ENCODE measurements at regions not wholly inside any gene's neighbourhood (a gene's known extent, or its start where the extent isn't known, plus 50 kb on each side); places are given as distances from the start of the nearest gene placed in this dataset.

- no peak for DNase-seq (ENCODE audit: extremely low read depth, insufficient read length)
- H3K27me3 ChIP-seq (replicated peaks; ENCODE audit: control insufficient read depth, insufficient read depth, low read length): no peaks in the 10 kb centered on the region; the same call in 1 of the 2 replicates
- no peak for TF ChIP-seq CTCF (IDR thresholded peaks at IDR 0.05; ENCODE audit: insufficient read depth, low read length, poor library complexity, severe bottlenecking)
- no peak overlapping the region for H3K4me3 ChIP-seq (replicated peaks; ENCODE audit: low read depth, low read length)
- H3K36me3 ChIP-seq (ENCODE audit: control insufficient read depth, insufficient read depth, low read length): no peaks in the 10 kb centered on the region
Observed at GRCh38 chr6:760982-761955, 68.3 kb upstream of the EXOC2 start.

GRCh38 chr6:759729-760128 lies 66.8 kb upstream of the EXOC2 start:
- no peak for DNase-seq (ENCODE audit: extremely low read depth, insufficient read length)
- Histone ChIP-seq H3K4me3 (replicated peaks; ENCODE audit: low read depth, low read length) (no peak overlapping the region), H3K27me3 (replicated peaks; ENCODE audit: control insufficient read depth, insufficient read depth, low read length) (no peaks in the 10 kb centered on the region; the same call in 1 of the 2 replicates), H3K36me3 (ENCODE audit: control insufficient read depth, insufficient read depth, low read length) (no peaks in the 10 kb centered on the region)
- TF ChIP-seq CTCF (IDR thresholded peaks at IDR 0.05; ENCODE audit: insufficient read depth, low read length, poor library complexity, severe bottlenecking): no peak

- no peak for DNase-seq (ENCODE audit: extremely low read depth, insufficient read length)
- Histone ChIP-seq H3K4me3 (replicated peaks; ENCODE audit: low read depth, low read length) (no peak overlapping the region), H3K27me3 (replicated peaks; ENCODE audit: control insufficient read depth, insufficient read depth, low read length) (no peaks in the 10 kb centered on the region), H3K36me3 (ENCODE audit: control insufficient read depth, insufficient read depth, low read length) (no peaks in the 10 kb centered on the region)
- TF ChIP-seq CTCF (IDR thresholded peaks at IDR 0.05; ENCODE audit: insufficient read depth, low read length, poor library complexity, severe bottlenecking): no peak
Observed at GRCh38 chr6:756224-756623, 63.3 kb upstream of the EXOC2 start.

GRCh38 chr6:754202-754601 lies 61.3 kb upstream of the EXOC2 start:
- Histone ChIP-seq H3K4me3 (replicated peaks; ENCODE audit: low read depth, low read length) (no peak overlapping the region), H3K27me3 (replicated peaks; ENCODE audit: control insufficient read depth, insufficient read depth, low read length) (no peaks in the 10 kb centered on the region), H3K36me3 (ENCODE audit: control insufficient read depth, insufficient read depth, low read length) (no peaks in the 10 kb centered on the region)
- DNase-seq (ENCODE audit: extremely low read depth, insufficient read length): no peak
- no peak for TF ChIP-seq CTCF (IDR thresholded peaks at IDR 0.05; ENCODE audit: insufficient read depth, low read length, poor library complexity, severe bottlenecking)

- H3K4me3 ChIP-seq (replicated peaks; ENCODE audit: low read depth, low read length): no peak overlapping the region
- TF ChIP-seq CTCF (IDR thresholded peaks at IDR 0.05; ENCODE audit: insufficient read depth, low read length, poor library complexity, severe bottlenecking): no peak
- DNase-seq (ENCODE audit: extremely low read depth, insufficient read length): no peak
Observed at GRCh38 chr6:753486-753885, 60.5 kb upstream of the EXOC2 start.

More at GRCh38 chr6:753486-753885, 60.5 kb upstream of the EXOC2 start:
- Histone ChIP-seq H3K36me3 (ENCODE audit: control insufficient read depth, insufficient read depth, low read length) (no peaks in the 10 kb centered on the region), H3K27me3 (replicated peaks; ENCODE audit: control insufficient read depth, insufficient read depth, low read length) (no peaks in the 10 kb centered on the region)
